ENCODE measurements at regions not wholly inside any gene's neighbourhood (a gene's known extent, or its start where the extent isn't known, plus 50 kb on each side); places are given as distances from the start of the nearest gene placed in this dataset.

DNA sequence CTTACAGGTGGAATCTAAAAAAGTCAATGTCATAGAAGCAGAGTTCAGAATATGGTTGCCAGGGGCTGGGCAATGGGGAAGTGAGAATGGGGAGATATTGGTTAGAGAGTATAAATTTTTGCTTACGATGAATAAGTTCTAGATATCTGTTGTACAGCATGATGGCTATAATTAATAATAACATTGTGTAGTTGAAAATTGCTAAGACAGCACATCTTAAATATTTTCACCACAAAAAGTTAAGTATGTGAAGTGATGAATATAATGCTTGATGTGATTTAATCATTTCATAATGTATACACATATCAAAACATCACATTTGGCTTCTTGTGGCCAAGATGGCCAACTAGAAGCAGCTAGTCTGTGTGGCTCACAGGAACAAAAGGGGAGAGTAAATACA, 425.9 kb upstream of the ACO1 start:
- no peak overlapping the region for H3K4me3 Mint-ChIP-seq
- no peaks in the 10 kb centered on the region for H3K27me3 Mint-ChIP-seq (ENCODE audit: insufficient read depth)
- H3K27ac Mint-ChIP-seq = no peak overlapping the region
- H3K4me3 ChIP-seq (ENCODE audit: low read length) = no peak overlapping the region
- no peak overlapping the region for H3K9ac ChIP-seq (ENCODE audit: extremely low read depth, low read length, poor library complexity, severe bottlenecking)
- H3K9me3 ChIP-seq (ENCODE audit: control insufficient read depth, low read length) = peaks cover 17% of the 10 kb centered on the region
- peaks cover 60% of the 10 kb centered on the region for H3K9me3 Mint-ChIP-seq
- H3K4me1 Mint-ChIP-seq = no peaks in the 10 kb centered on the region
- H3K36me3 Mint-ChIP-seq (ENCODE audit: low read depth) = no peaks in the 10 kb centered on the region
- H3K27ac ChIP-seq (ENCODE audit: low read depth, low read length) = no peak overlapping the region
- WGBS, 2 experiments (ENCODE audit: insufficient coverage in 1 of 2, insufficient read length in 1 of 2) = 29% methylated on average over 1 of the region's 1 CpG; no CpG with 5 or more reads in 1 of the 2 experiments
- no peaks in the 10 kb centered on the region for H3K27me3 ChIP-seq (ENCODE audit: control insufficient read depth, insufficient read depth, low read length, poor library complexity, severe bottlenecking)
- no peaks in the 10 kb centered on the region for H3K36me3 ChIP-seq (ENCODE audit: control insufficient read depth, insufficient read depth, low read length)
- DNase-seq = no peak
- TF ChIP-seq, protein P1, sequence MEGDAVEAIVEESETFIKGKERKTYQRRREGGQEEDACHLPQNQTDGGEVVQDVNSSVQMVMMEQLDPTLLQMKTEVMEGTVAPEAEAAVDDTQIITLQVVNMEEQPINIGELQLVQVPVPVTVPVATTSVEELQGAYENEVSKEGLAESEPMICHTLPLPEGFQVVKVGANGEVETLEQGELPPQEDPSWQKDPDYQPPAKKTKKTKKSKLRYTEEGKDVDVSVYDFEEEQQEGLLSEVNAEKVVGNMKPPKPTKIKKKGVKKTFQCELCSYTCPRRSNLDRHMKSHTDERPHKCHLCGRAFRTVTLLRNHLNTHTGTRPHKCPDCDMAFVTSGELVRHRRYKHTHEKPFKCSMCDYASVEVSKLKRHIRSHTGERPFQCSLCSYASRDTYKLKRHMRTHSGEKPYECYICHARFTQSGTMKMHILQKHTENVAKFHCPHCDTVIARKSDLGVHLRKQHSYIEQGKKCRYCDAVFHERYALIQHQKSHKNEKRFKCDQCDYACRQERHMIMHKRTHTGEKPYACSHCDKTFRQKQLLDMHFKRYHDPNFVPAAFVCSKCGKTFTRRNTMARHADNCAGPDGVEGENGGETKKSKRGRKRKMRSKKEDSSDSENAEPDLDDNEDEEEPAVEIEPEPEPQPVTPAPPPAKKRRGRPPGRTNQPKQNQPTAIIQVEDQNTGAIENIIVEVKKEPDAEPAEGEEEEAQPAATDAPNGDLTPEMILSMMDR (conservative IDR thresholded peaks at IDR 0.05) = no peak
- H3K4me1 ChIP-seq (ENCODE audit: control insufficient read depth, insufficient read depth, low read length) = no peaks in the 10 kb centered on the region

DNA sequence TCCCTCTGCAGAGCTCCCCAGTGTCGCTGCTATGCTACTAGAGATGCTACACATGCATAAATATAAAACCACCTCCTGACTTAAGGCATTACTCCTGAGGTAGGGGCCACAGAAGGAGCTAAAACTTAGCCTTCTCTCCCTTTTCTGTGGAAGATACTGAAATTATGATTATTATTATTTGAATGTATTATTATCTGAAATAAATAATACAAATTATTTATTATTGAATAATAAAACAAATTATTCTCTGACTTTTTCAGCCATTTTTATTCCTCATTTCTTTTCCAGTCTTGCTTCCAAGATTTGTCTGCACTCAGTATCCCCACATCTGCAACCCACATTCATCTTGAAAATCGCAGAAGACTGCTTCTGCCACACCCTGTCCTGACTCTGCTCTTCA, 414.9 kb upstream of the ACO1 start:
- Mint-ChIP-seq H3K4me3 (no peak overlapping the region), H3K9me3 (peaks cover 6% of the 10 kb centered on the region), H3K27ac (no peak overlapping the region), H3K4me1 (no peaks in the 10 kb centered on the region), H3K27me3 (ENCODE audit: insufficient read depth) (no peaks in the 10 kb centered on the region), H3K36me3 (ENCODE audit: low read depth) (no peaks in the 10 kb centered on the region)
- 78 to 80% methylated on average over 1 to 2 of the region's 2 CpGs for WGBS, 2 experiments (ENCODE audit: insufficient coverage in 1 of 2, insufficient read length in 1 of 2)
- Histone ChIP-seq H3K27me3 (ENCODE audit: control insufficient read depth, insufficient read depth, low read length, poor library complexity, severe bottlenecking) (no peaks in the 10 kb centered on the region), H3K27ac (ENCODE audit: low read depth, low read length) (no peak overlapping the region), H3K4me1 (ENCODE audit: control insufficient read depth, insufficient read depth, low read length) (no peaks in the 10 kb centered on the region), H3K9ac (ENCODE audit: extremely low read depth, low read length, poor library complexity, severe bottlenecking) (no peak overlapping the region), H3K4me3 (ENCODE audit: low read length) (no peak overlapping the region), H3K36me3 (ENCODE audit: control insufficient read depth, insufficient read depth, low read length) (no peaks in the 10 kb centered on the region), H3K9me3 (ENCODE audit: control insufficient read depth, low read length) (no peaks in the 10 kb centered on the region)
- no peak for DNase-seq
- TF ChIP-seq, protein P1 (conservative IDR thresholded peaks at IDR 0.05) = no peak

DNA sequence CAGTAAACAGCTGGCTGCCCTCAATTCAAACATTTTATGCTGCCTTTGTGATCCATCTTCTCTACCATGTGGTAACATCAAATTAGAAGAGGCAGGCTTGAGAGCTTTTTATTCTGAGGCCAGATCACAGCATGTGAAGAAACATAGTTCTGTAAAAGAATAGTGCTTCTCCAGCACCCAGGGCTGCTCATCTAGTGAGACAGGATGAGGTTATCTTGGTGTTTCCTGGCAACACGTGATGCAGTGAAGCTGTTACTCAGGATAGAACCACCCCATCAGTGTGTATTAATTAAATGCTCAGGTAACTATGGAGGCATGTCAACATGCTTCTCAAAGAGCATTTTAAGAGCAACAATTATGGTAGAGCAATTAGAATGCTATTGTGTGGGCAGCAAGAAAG, 400.5 kb upstream of the ACO1 start:
- H3K4me1 ChIP-seq (ENCODE audit: control insufficient read depth, insufficient read depth, low read length) = no peaks in the 10 kb centered on the region
- H3K9ac ChIP-seq (ENCODE audit: extremely low read depth, low read length, poor library complexity, severe bottlenecking) = no peak overlapping the region
- H3K27ac ChIP-seq (ENCODE audit: low read depth, low read length) = no peak overlapping the region
- TF ChIP-seq, protein P1 (conservative IDR thresholded peaks at IDR 0.05) = no peak
- peaks cover 7% of the 10 kb centered on the region for H3K9me3 ChIP-seq (ENCODE audit: control insufficient read depth, low read length)
- H3K36me3 ChIP-seq (ENCODE audit: control insufficient read depth, insufficient read depth, low read length) = no peaks in the 10 kb centered on the region
- no peak for DNase-seq
- WGBS, 2 experiments (ENCODE audit: insufficient coverage in 1 of 2, insufficient read length in 1 of 2) = 75% methylated on average over 1 of the region's 1 CpG; no CpG with 5 or more reads in 1 of the 2 experiments
- Mint-ChIP-seq H3K4me1 (no peaks in the 10 kb centered on the region), H3K27me3 (ENCODE audit: insufficient read depth) (no peaks in the 10 kb centered on the region), H3K36me3 (ENCODE audit: low read depth) (peaks cover 2% of the 10 kb centered on the region), H3K9me3 (peaks cover 16% of the 10 kb centered on the region), H3K27ac (peak overlapping the region; percentile 27), H3K4me3 (no peak overlapping the region)
- H3K27me3 ChIP-seq (ENCODE audit: control insufficient read depth, insufficient read depth, low read length, poor library complexity, severe bottlenecking) = no peaks in the 10 kb centered on the region
- H3K4me3 ChIP-seq (ENCODE audit: low read length) = no peak overlapping the region
